Limb (tissue), 2 donors: ENCODE measurements at regions not wholly inside any gene's neighbourhood (a gene's known extent, or its start where the extent isn't known, plus 50 kb on each side); places are given as distances from the start of the nearest gene placed in this dataset.
A peak's percentile ranks its signal among the peaks of the same experiment; 100 is the strongest.
"Not testable (repeated sequence)": the region's sequence is repeated elsewhere in the genome, so short reads cannot be mapped to it uniquely, and the experiment has no call there.

ENCODE experiments used
- DNase-seq, 2 donors: peaks; one replicate each; pipeline ENCODE4 v3.0.0-alpha.2; 2016; ENCODE audit errors: extremely low spot score in 2 of 2

DNA sequence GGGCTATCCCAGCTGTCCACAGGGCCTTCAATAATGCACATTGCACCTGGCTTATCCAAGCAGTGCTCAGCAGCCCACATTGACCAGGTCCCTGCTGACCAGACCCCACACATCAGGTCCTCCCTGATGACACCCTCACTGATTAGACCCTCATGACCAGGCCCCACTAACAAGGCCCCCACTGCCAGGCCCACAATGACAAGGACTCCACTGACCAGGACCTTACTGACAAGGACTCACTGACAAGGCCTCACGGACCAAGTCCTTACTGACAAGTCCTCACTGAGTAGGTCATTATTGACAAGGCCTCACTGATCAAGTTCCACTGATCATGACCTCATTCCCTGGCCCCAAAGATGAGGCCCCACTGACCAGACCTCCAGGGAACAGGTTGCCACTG is 3837.8 kb upstream of the OR11H1 start:
- DNase-seq = not testable (repeated sequence)

- peak in 1 of 2 donors; percentile 4 for DNase-seq
Observed at GRCh38 chr22:11703588-11703987, 3824.4 kb upstream of the OR11H1 start.

DNA sequence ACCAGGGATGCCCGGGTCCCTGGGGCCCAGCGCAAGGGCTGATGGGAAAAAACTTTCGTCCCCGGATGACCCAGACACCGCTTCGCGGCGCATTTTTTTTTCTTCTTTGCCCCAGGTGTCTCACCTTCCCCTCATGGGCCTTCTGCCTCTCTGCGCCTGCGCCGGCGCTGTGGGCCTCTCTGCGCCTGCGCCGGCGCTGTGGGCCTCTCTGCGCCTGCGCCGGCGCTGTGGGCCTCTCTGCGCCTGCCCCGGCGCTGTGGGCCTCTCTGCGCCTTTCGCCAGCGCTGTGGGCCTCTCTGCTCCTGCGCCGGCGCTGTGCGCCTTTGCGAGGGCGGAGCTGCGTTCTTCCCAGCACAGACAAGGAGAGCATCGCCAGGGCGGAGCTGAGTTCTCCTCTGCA is 3821.2 kb upstream of the OR11H1 start:
- not testable (repeated sequence) for DNase-seq
